HCT116 (cell line): ENCODE measurements at regions not wholly inside any gene's neighbourhood (a gene's known extent, or its start where the extent isn't known, plus 50 kb on each side); places are given as distances from the start of the nearest gene placed in this dataset.

Experiments used
- ATAC-seq: fragments of 200-7000 bp; cut with Tn5 transposase; 2 replicates; pipeline ENCODE4 v1.9.1; 2020; ENCODE audit warnings: mild to moderate bottlenecking, moderate library complexity
- BruUV-seq: library from RNA; stranded (reverse); fragments of 400-500 nt; replicated peaks from 2 replicates; lab custom pipeline; 2021; lab: Mats Ljungman, UMichigan
- CTCF ChIA-PET: fragments of 300-600 bp; sonication (Branson Sonifier 250); formaldehyde crosslinking; loops from one replicate; lab custom pipeline; 2021; ENCODE audit warnings: antibody characterized with exemption; lab: Charles Lee
- POLR2A ChIA-PET: fragments of 300-600, 350-600 bp; sonication (Branson Sonifier 250); formaldehyde crosslinking; loops from one replicate; lab custom pipeline; 2021; ENCODE audit warnings: antibody characterized with exemption; lab: Charles Lee
- RAD21 ChIA-PET, 2 experiments: fragments of 300-600 bp; sonication (Branson Sonifier 250); formaldehyde crosslinking; loops; one replicate each; lab custom pipeline; 2023; ENCODE audit warnings: low total read pairs in 2 of 2; ENCODE audit not compliant: uncharacterized antibody in 2 of 2, unreplicated experiment in 2 of 2, low non-redundant PET in 1 of 2; lab: Charles Lee
- DNase-seq: peaks from one replicate; pipeline ENCODE4 v3.0.0-alpha.2; 2010; ENCODE audit warnings: low read depth, low spot score
- H2AFZ ChIP-seq: fragments of 200-600 bp; shearing (Covaris generic), sonication (generic); 2 replicates; pipeline ENCODE4 v1.6.1; 2017; ENCODE audit warnings: low read depth, mixed run types, mixed read lengths, antibody characterized with exemption, low read length; ENCODE audit not compliant: poor library complexity, severe bottlenecking
- H3K27ac ChIP-seq: 2 replicates; pipeline ENCODE4 v1.5.1; 2012; ENCODE audit warnings: low read depth, low read length
- H3K27me3 ChIP-seq: fragments of 200-600 bp; sonication (generic); 2 replicates; pipeline ENCODE4 v1.6.1; 2016; ENCODE audit warnings: mixed run types, low read length, mixed read lengths; ENCODE audit not compliant: insufficient read depth
- H3K36me3 ChIP-seq, 2 experiments: fragments of 200-500 bp in 1 of 2; fragments of 200-600 bp in 1 of 2; sonication (Bioruptor generic) in 1 of 2; sonication (generic) in 1 of 2; 2 replicates each; pipeline versions ENCODE4 v1.5.1 to v1.6.1; 2014 to 2016; ENCODE audit warnings: low read length in 2 of 2, inconsistent platforms in 1 of 2, mixed read lengths in 1 of 2, mixed run types in 1 of 2; ENCODE audit not compliant: insufficient read depth in 2 of 2, control insufficient read depth in 1 of 2
- H3K4me1 ChIP-seq, 2 experiments: fragments of 200-600 bp in 1 of 2; sonication (generic) in 1 of 2; 2 replicates each; pipeline versions ENCODE4 v1.5.1 to v1.6.1; 2012 to 2017; ENCODE audit warnings: low read length in 2 of 2, inconsistent platforms in 1 of 2, mild to moderate bottlenecking in 1 of 2, mixed read lengths in 1 of 2, mixed run types in 1 of 2, moderate library complexity in 1 of 2; ENCODE audit not compliant: insufficient read depth in 2 of 2, control insufficient read depth in 1 of 2
- H3K4me2 ChIP-seq: fragments of 200-600 bp; sonication (generic); 2 replicates; pipeline ENCODE4 v1.6.1; 2017; ENCODE audit warnings: mixed run types, low read length, mixed read lengths
- H3K4me3 ChIP-seq, 2 experiments: fragments of 200-600 bp in 1 of 2; sonication (generic) in 1 of 2; replicated peaks in 1 of 2; 2 replicates each; pipeline ENCODE4 v1.5.1; 2011 to 2016; ENCODE audit warnings: low read length in 2 of 2, control low read depth in 1 of 2, low read depth in 1 of 2, mild to moderate bottlenecking in 1 of 2, mixed read lengths in 1 of 2, mixed run types in 1 of 2
- H3K79me2 ChIP-seq: fragments of 200-600 bp; sonication (generic); 2 replicates; pipeline ENCODE4 v1.6.1; 2017; ENCODE audit warnings: mild to moderate bottlenecking, mixed run types, low read length, moderate library complexity, mixed read lengths; ENCODE audit not compliant: insufficient read depth
- H3K9ac ChIP-seq: fragments of 200-600 bp; sonication (generic); 2 replicates; pipeline ENCODE4 v1.6.1; 2016; ENCODE audit warnings: low read length, mixed read lengths
- H3K9me2 ChIP-seq: fragments of 200-600 bp; sonication (generic), shearing (Covaris generic); 2 replicates; pipeline ENCODE4 v1.6.1; 2017; ENCODE audit warnings: mixed run types, mild to moderate bottlenecking, moderate library complexity; ENCODE audit not compliant: insufficient read depth
- H3K9me3 ChIP-seq, 2 experiments: fragments of 200-500 bp in 1 of 2; fragments of 200-600 bp in 1 of 2; sonication (Bioruptor generic) in 1 of 2; sonication (generic) in 1 of 2; 2 replicates each; pipeline ENCODE4 v1.6.1; 2014 to 2017; ENCODE audit warnings: low read length in 2 of 2, mixed read lengths in 2 of 2, inconsistent platforms in 1 of 2, low read depth in 1 of 2, mild to moderate bottlenecking in 1 of 2, mixed run types in 1 of 2, moderate library complexity in 1 of 2; ENCODE audit not compliant: control insufficient read depth in 1 of 2, insufficient read depth in 1 of 2
- H4K20me1 ChIP-seq: fragments of 200-600 bp; sonication (generic), shearing (Covaris generic); 2 replicates; pipeline ENCODE4 v1.6.1; 2017; ENCODE audit warnings: mixed run types, mild to moderate bottlenecking, moderate library complexity; ENCODE audit not compliant: insufficient read depth
- CBX3 ChIP-seq: IDR thresholded peaks from 2 replicates; pipeline ENCODE4 v1.6.1; 2012; ENCODE audit warnings: low read depth
- EZH2phosphoT487 ChIP-seq: fragments of 200-600 bp; IDR thresholded peaks from 2 replicates; pipeline ENCODE4 v1.6.1; 2018; ENCODE audit warnings: antibody characterized with exemption, borderline replicate concordance
- JUND ChIP-seq: IDR thresholded peaks from 2 replicates; pipeline ENCODE4 v1.6.1; 2012
- POLR2AphosphoS5 ChIP-seq: IDR thresholded peaks from 2 replicates; pipeline ENCODE4 v1.6.1; 2011; ENCODE audit warnings: mild to moderate bottlenecking, low read depth, low read length, moderate library complexity
- SRF ChIP-seq: IDR thresholded peaks from 2 replicates; pipeline ENCODE4 v1.6.1; 2012; ENCODE audit warnings: low read depth
- TCF7L2 ChIP-seq: IDR thresholded peaks from 2 replicates; pipeline ENCODE4 v1.7.0; 2011; ENCODE audit warnings: borderline replicate concordance, inconsistent platforms; ENCODE audit not compliant: insufficient read depth, insufficient read length; ENCODE audit errors: extremely low read depth
- ZBTB33 ChIP-seq: IDR thresholded peaks from 2 replicates; pipeline ENCODE4 v1.6.1; 2011; ENCODE audit warnings: mild to moderate bottlenecking, low read length, moderate library complexity; ENCODE audit not compliant: insufficient replicate concordance; ENCODE audit errors: extremely low read depth
- ZFX ChIP-seq: fragments of 450-650 bp; IDR thresholded peaks from 2 replicates; pipeline ENCODE4 v1.6.1; 2017
- ZNF274 ChIP-seq: fragments of 200-500 bp; sonication (Bioruptor generic); IDR thresholded peaks from 2 replicates; pipeline ENCODE4 v1.6.1; 2014; ENCODE audit warnings: mild to moderate bottlenecking, low read depth, low read length, inconsistent platforms
- intact Hi-C: fragments of 100-400 bp; cut with micrococcal nuclease; formaldehyde crosslinking; loops from 2 replicates; pipeline ENCODE4 v1.10.0; 2022
- TF ChIP-seq, protein P1 (sequence below): IDR thresholded peaks from 2 replicates; pipeline ENCODE4 v1.6.1; 2012
- TF ChIP-seq, protein P2 (sequence below): IDR thresholded peaks from 2 replicates; pipeline ENCODE4 v1.6.1; 2012
- TF ChIP-seq, protein P3 (sequence below), 3 experiments: fragments of 200-600 bp in 1 of 3; sonication (generic) in 1 of 3; IDR thresholded peaks in 2 of 3; conservative IDR thresholded peaks in 1 of 3; 2 replicates each; pipeline ENCODE4 v1.5.1; 2012 to 2017; ENCODE audit warnings: low read depth in 2 of 3, low read length in 2 of 3, antibody characterized with exemption in 1 of 3, borderline replicate concordance in 1 of 3, control low read depth in 1 of 3, mild to moderate bottlenecking in 1 of 3, mixed read lengths in 1 of 3, mixed run types in 1 of 3, moderate library complexity in 1 of 3; ENCODE audit not compliant: insufficient read depth in 1 of 3

- Histone ChIP-seq H3K36me3 (no peaks in the 10 kb centered on the region), H3K27me3 (no peaks in the 10 kb centered on the region), H3K27ac (no peak overlapping the region), H3K79me2 (no peaks in the 10 kb centered on the region), H3K4me1 (no peaks in the 10 kb centered on the region), H3K4me3 (no peak overlapping the region), H2AFZ (no peak overlapping the region), H3K9ac (no peak overlapping the region), H3K4me2 (no peak overlapping the region), H3K9me2 (no peaks in the 10 kb centered on the region), H4K20me1 (no peaks in the 10 kb centered on the region), H3K9me3 (no peaks in the 10 kb centered on the region)
- ChIA-PET POLR2A (no interaction called here), CTCF (no interaction called here), RAD21 (no interaction called here)
- DNase-seq (no peak), ATAC-seq (no peak)
- intact Hi-C loops, result no loop called here
- no TSS peak for BruUV-seq
- TF ChIP-seq SRF (no peak), ZNF274 (no peak), TCF7L2 (no peak)
- TF ChIP-seq, protein P1, sequence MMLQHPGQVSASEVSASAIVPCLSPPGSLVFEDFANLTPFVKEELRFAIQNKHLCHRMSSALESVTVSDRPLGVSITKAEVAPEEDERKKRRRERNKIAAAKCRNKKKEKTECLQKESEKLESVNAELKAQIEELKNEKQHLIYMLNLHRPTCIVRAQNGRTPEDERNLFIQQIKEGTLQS, result no peak
Measured at GRCh38 chr6:168915855-168916254, 337.8 kb downstream of the THBS2 start.

DNA sequence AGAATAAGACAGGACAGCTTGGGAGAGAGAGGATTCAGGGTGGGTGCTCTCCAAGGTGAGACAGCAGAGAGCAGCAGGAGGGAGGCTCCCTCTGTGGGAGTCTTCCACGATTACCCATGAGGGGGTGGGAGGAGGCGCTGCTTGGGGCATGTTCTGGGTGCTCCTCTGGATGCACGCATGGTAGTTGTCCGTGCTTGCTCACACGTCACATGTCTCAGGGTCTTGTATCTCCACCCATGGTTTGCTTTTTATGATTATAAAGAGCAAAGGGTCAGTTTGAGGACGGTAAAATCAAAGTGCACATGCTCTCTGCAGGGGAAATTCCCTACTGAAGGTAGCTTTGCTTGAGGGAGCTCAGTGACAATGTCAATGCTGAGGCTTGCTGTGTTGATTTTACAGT lies 338.4 kb downstream of the THBS2 start:
- ATAC-seq (no peak), DNase-seq (no peak)
- H3K9ac ChIP-seq, result no peak overlapping the region
- H2AFZ ChIP-seq, result no peak overlapping the region
- intact Hi-C loops, result no loop called here
- no peak overlapping the region for H3K27ac ChIP-seq
- CTCF ChIA-PET, result no interaction called here
- no peaks in the 10 kb centered on the region for H3K36me3 ChIP-seq
- no peaks in the 10 kb centered on the region for H3K9me3 ChIP-seq
- H4K20me1 ChIP-seq, result no peaks in the 10 kb centered on the region
- no peak overlapping the region for H3K4me2 ChIP-seq
- no peak overlapping the region for H3K4me3 ChIP-seq
- H3K79me2 ChIP-seq, result no peaks in the 10 kb centered on the region
- RAD21 ChIA-PET, result no interaction called here
- POLR2A ChIA-PET, result no interaction called here
- no TSS peak for BruUV-seq
- no peaks in the 10 kb centered on the region for H3K4me1 ChIP-seq
- no peaks in the 10 kb centered on the region for H3K27me3 ChIP-seq
- H3K9me2 ChIP-seq, result no peaks in the 10 kb centered on the region
- TF ChIP-seq, protein P2, sequence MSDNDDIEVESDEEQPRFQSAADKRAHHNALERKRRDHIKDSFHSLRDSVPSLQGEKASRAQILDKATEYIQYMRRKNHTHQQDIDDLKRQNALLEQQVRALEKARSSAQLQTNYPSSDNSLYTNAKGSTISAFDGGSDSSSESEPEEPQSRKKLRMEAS, result no peak
- TF ChIP-seq EZH2phosphoT487, result no peak
- no peak for TF ChIP-seq TCF7L2
- no peak for TF ChIP-seq JUND
- TF ChIP-seq ZBTB33, result no peak
- TF ChIP-seq, protein P3, sequence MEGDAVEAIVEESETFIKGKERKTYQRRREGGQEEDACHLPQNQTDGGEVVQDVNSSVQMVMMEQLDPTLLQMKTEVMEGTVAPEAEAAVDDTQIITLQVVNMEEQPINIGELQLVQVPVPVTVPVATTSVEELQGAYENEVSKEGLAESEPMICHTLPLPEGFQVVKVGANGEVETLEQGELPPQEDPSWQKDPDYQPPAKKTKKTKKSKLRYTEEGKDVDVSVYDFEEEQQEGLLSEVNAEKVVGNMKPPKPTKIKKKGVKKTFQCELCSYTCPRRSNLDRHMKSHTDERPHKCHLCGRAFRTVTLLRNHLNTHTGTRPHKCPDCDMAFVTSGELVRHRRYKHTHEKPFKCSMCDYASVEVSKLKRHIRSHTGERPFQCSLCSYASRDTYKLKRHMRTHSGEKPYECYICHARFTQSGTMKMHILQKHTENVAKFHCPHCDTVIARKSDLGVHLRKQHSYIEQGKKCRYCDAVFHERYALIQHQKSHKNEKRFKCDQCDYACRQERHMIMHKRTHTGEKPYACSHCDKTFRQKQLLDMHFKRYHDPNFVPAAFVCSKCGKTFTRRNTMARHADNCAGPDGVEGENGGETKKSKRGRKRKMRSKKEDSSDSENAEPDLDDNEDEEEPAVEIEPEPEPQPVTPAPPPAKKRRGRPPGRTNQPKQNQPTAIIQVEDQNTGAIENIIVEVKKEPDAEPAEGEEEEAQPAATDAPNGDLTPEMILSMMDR (IDR thresholded peaks at IDR 0.05 in 2 of 3, conservative IDR thresholded peaks at IDR 0.05 in 1 of 3; ENCODE audit: borderline replicate concordance in 1 of 3, insufficient read depth in 1 of 3, low read depth in 2 of 3, low read length in 2 of 3), result no peak
- TF ChIP-seq CBX3, result no peak
- TF ChIP-seq POLR2AphosphoS5, result no peak
- no peak for TF ChIP-seq ZFX
- TF ChIP-seq, protein P1, result no peak
